ENCODE measurements at regions not wholly inside any gene's neighbourhood (a gene's known extent, or its start where the extent isn't known, plus 50 kb on each side); places are given as distances from the start of the nearest gene placed in this dataset.
"Not testable (repeated sequence)": the region's sequence is repeated elsewhere in the genome, so short reads cannot be mapped to it uniquely, and the experiment has no call there.

- H3K4me3 ChIP-seq (ENCODE audit: low read depth, low read length): no peak overlapping the region
- no peak for DNase-seq (ENCODE audit: low read depth)
Measured at GRCh38 chr4:114041117-114041475, 61.6 kb upstream of the ARSJ start.

GRCh38 chr4:114043116-114043515 is 63.7 kb upstream of the ARSJ start:
- no peak for DNase-seq (ENCODE audit: low read depth)
- no peak overlapping the region for H3K4me3 ChIP-seq (ENCODE audit: low read depth, low read length)
- no peak for TF ChIP-seq CTCF (IDR thresholded peaks at IDR 0.05; ENCODE audit: insufficient read depth, low read depth, low read length, missing control alignments)

More at GRCh38 chr4:114041117-114041475, 61.6 kb upstream of the ARSJ start:
- no peak for TF ChIP-seq CTCF (IDR thresholded peaks at IDR 0.05; ENCODE audit: insufficient read depth, low read depth, low read length, missing control alignments)

- not testable (repeated sequence) for H3K4me3 ChIP-seq (ENCODE audit: low read depth, low read length); DNase-seq (ENCODE audit: low read depth)
Measured at GRCh38 chr4:114044351-114044750, 64.9 kb upstream of the ARSJ start.

- DNase-seq (ENCODE audit: low read depth): no peak
- no peak for TF ChIP-seq CTCF (IDR thresholded peaks at IDR 0.05; ENCODE audit: insufficient read depth, low read depth, low read length, missing control alignments)
- H3K4me3 ChIP-seq (ENCODE audit: low read depth, low read length): no peak overlapping the region
Measured at GRCh38 chr4:114046331-114046730, 66.9 kb upstream of the ARSJ start.

- not testable (repeated sequence) for H3K4me3 ChIP-seq (ENCODE audit: low read depth, low read length); DNase-seq (ENCODE audit: low read depth)
Measured at GRCh38 chr4:114048154-114048553, 68.7 kb upstream of the ARSJ start.

GRCh38 chr4:114052227-114052626 is 72.8 kb upstream of the ARSJ start:
- TF ChIP-seq CTCF (IDR thresholded peaks at IDR 0.05; ENCODE audit: insufficient read depth, low read depth, low read length, missing control alignments): no peak
- H3K4me3 ChIP-seq (ENCODE audit: low read depth, low read length): no peak overlapping the region
- no peak for DNase-seq (ENCODE audit: low read depth)

GRCh38 chr4:114056599-114056998 is 77.2 kb upstream of the ARSJ start:
- no peak for TF ChIP-seq CTCF (IDR thresholded peaks at IDR 0.05; ENCODE audit: insufficient read depth, low read depth, low read length, missing control alignments)
- DNase-seq (ENCODE audit: low read depth): no peak
- no peak overlapping the region for H3K4me3 ChIP-seq (ENCODE audit: low read depth, low read length)

- TF ChIP-seq CTCF (IDR thresholded peaks at IDR 0.05; ENCODE audit: insufficient read depth, low read depth, low read length, missing control alignments): no peak
- DNase-seq (ENCODE audit: low read depth): no peak
- H3K4me3 ChIP-seq (ENCODE audit: low read depth, low read length): no peak overlapping the region
Measured at GRCh38 chr4:114057746-114058145, 78.3 kb upstream of the ARSJ start.

Data from GM12865 (cell line).